ENCODE measurements at regions not wholly inside any gene's neighbourhood (a gene's known extent, or its start where the extent isn't known, plus 50 kb on each side); places are given as distances from the start of the nearest gene placed in this dataset.

DNA sequence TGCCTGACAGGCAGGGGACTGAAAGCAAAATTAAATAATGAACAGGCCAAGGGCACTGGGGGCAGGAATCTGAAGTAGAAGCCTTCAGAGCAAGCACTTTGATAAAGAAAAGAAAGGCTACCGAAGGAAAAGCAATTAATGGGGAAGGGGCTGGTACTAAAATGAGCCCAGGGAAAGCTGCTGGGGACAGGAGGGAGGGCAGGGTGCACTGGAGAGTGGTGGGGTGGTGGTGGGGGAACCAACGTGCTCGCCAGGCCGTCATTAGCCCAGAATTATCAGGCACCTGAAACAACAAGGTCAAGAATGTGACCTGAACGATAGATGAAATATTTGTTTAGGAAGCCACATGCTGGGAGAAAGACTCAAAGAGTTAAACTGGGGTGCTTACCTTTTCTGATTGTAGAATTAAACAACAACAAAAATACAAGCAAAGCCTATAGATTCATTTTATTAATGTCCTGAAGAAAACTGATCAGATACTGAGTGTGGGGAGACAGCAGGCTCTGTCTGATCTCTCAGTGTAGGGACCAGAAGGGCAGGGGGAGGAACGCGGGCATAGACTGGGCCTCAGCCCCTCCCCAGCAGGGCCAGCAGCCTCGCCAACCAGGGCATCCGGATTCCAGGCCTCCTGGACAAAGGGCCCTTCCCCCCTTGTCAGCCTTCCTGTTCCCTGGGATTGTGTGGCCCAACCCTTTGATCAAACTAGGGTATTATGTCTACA lies 239.7 kb upstream of the KLF3 start:
- no peak for DNase-seq

DNA sequence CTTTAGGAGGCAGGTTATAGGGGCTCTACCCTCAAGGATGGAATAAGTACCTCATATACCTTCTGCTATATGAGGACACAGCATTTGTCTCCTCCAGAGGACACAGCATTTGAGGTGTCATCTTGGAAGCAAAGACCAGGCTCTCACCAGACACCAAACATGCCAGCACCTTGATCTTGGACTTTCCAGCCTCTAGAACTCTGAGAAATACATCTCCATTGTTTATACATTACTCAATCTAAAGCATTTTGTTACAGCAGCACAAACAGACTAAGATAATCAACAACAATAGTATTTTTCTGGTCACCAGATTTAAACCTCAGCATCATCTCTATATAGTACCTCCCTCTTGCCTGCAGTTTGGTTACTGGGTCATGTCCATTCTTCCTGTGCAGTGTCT lies 237.5 kb upstream of the KLF3 start:
- DNase-seq: no peak

DNA sequence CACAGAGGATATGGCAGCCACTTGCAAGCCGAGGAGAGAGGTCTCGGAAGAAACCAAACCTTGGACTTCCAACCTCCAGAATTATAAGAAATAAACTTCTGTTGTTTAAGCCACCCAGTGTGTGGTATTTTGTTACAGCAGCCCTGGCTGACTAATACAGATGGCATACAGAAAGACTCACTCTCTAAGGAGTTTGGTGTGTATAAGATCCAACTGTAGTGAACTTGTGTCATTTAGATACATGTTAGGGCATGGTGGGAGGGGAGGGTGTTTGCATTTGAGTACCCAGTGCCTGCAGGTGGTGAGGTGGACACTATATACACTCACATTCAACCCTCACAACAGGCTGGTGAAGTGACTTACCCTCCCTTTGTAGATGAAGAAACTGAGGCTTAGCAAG lies 233.2 kb upstream of the KLF3 start:
- DNase-seq: no peak

DNA sequence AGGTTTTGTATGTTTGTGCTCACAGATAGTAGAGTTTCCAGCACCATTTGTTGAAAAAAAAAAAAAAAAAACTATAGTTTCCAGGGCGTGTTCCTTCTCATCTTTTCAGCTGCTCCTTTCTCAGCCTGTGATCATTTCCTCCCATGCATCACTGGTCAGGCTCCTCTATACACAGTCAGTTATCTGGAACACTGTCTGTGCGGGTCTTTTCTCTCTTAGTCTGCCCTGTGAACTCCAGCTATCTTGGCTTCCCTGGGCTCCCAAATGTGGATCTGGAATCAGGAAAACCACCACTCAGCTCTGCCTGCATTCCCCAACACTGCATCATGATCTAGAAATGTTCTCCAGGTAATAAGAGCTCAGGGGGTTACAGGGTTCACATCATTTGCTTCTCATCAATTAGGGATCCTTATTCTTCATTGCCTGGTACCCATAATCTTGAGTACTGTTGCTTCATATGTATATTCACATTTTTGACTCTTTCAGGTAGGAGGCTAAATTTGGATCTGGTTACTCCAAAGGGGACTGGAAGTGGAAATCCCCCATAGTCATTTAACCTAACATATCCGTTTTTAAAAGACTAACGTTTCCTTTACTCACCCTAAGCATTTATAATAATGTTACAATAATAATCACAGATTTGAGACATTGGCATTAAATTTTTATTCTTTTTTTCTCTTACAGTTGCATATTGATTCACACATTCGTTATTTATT lies 221.8 kb upstream of the KLF3 start:
- DNase-seq: no peak

DNA sequence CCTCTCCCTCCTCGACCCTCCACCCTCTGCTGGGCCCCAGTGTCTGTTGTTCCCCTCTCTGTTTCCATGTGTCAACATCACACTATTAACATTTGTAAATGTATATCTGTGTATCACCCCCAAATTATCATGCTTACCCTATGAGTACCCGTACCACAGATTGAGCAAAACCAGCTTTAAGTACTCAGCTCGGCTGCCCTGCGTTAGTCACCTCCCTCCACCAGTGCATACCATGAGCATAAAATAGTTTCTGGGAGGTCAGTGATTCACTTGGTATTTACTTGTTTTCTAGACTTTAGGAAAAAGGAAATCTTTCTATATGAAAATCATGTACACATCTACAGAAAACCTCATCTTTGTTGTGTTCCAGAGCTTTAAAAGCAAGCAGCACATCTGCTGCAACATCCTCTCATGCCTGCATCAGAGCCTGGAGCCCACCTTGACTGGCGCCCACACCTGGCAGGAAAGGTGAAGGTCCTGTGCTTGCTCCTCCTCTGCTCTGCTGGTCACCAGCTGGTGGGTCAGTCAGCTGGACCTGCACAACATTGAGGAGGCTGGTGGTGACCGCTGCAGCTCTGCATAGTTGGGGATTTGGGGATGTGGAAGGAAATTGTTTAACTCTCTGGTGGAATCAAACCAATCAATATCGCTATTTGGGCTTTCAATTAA lies 214.4 kb upstream of the KLF3 start:
- no peak for DNase-seq

DNA sequence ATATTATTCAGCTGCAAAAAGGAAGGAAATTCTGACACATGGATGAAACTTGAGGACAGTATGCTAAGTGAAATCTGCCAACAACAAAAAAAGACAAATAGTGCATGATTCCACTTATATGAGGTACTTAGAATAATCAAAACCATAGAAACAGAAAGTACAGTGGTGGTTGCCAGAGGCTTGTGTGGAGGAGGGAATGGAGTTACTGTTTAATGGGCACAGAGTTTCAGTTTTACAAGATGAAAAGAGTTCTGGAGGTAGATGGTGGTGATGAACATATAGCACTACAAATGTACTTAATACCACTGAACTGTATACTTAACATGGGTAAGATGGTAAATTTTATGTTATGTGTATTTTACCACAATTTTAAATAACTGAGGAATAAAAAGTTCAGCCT lies 212.0 kb upstream of the KLF3 start:
- no peak for DNase-seq

DNA sequence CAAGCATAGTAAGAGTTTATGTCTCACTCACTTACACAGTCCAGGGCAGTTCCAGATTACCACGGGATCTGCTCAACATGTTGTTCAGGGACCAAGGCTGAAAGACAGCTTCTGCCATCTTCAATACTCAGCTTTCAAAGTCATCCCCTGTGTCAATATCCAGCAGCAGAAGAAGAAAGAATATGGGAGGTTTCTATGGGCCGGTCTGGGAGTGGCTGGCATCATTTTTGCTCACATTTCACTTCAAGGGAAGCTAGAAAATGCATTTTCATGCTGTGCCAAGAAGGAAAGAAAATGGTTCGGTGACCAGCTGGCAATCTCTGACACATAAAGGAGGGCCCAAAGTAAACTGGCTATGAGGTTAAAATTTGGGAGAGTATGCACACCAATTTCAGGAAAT lies 211.5 kb upstream of the KLF3 start:
- DNase-seq: no peak

DNA sequence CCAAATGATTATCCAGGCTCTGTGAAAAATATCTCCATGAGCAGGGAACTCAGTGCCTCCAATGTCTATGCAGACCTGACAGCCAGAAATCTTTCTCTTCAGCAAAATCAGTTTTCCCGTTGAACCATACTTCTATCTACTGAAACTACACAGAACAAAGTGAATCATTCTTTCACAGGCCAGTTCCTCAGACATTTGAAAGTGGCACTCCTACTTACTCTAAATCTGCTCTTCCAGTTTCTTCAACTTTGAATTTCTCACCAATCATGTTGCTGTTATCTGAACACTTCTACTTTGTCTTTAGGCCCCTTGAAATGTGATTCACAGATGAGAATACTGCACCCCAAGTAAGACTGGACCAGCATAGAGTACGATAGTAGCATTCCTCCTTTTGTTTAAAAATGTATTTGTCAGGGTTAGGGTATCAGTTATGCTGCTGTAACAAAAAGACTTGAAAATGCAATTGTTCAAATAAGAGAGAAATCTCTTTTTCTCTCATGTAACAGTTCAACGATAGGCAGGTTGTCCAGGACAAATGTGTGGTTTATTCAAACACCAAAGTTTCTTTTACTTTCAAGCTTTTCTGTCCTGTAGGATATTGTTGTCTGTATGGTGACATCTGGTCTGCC lies 210.6 kb upstream of the KLF3 start:
- DNase-seq: no peak

DNA sequence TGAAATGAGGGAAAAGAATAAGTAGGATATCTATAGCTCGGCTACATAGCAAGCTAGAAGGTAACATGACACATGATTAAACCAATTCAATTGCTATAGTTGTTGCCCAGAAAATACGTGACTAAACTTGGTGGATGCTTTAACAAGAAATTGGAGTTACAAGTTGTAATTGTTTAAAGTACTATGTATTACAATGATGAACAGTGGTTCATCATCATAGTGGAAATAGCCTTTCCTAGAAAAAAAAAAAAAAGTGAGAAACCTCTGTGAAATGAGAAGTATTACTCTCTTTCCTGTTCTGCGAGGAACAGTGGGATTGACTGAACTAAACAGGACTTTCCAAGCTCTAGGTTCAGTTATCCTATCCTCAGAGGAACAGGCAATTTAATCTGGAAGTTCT lies 209.7 kb upstream of the KLF3 start:
- no peak for DNase-seq

DNA sequence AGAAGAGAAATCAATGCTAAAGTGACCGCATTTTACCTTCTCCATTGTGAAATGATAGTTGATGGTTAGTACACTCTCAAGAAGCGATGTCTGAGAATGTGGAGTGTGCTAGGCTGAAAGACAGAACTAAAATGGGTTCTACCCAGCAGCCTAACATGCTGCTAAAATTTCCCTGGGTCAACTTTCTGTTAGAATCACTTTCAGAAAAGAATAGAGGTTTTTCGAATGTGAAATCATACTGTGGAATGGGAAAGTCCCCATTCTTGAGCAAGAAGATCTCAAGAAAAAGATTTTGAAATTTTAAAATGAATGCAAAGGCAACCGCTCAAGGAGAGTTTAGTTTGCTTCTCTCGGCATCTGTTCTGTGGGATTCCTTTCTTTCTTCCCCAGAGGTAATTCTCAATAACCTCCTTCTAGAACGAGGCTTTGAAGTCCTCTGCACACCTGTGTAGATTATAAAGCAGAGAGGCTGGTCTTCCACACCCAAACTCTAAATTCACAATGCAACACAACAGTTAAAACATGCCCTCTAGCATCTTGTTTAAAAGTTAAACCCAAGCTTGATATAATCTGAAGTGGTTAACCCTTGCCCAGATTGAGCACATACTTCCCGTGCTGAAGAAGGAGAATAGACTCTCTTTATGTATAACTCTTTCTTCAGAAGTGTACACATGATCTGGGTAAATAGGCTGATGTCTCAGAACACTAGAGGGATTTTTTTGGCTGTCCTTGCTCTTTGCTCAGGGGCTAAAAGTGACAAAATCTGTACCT lies 208.7 kb upstream of the KLF3 start:
- DNase-seq: no peak

DNA sequence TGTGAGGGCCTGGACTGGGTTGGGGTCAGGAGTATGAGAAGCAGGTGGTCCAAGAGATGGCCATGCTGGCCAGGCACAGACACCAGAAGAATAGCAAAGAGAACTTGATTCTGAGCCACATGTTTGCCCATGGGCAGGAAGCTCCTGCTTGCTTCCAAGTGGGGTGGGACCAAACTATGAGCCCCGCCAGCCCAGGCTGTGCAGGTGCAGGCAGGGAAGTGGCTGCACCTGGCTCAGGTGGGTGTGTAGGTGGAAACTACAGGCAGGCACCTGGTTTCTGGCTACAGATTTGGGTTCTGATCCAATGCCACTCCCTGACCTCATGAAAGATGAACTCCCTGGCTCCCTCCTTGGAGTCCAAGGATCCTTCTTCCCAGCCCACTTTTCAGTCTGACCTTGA lies 207.9 kb upstream of the KLF3 start:
- DNase-seq: no peak

DNA sequence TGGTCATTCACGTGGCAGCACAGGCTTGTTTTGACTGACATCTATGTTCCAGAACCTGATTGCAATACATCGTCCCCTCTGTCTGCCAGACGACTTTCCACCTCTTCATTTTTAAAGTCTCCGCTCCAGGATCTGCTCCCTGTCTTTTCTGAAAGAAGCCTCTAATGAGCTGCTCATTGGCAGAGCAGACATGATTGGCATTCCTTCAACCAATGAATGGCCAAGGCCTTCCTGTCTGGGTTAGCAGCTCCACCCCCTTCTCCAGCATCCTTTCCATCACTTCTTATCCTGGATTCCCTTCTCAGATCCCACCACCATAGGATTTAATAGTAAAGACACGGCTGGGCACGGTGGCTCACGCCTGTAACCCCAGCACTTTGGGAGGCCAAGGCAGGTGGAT lies 202.7 kb upstream of the KLF3 start:
- no peak for DNase-seq

DNA sequence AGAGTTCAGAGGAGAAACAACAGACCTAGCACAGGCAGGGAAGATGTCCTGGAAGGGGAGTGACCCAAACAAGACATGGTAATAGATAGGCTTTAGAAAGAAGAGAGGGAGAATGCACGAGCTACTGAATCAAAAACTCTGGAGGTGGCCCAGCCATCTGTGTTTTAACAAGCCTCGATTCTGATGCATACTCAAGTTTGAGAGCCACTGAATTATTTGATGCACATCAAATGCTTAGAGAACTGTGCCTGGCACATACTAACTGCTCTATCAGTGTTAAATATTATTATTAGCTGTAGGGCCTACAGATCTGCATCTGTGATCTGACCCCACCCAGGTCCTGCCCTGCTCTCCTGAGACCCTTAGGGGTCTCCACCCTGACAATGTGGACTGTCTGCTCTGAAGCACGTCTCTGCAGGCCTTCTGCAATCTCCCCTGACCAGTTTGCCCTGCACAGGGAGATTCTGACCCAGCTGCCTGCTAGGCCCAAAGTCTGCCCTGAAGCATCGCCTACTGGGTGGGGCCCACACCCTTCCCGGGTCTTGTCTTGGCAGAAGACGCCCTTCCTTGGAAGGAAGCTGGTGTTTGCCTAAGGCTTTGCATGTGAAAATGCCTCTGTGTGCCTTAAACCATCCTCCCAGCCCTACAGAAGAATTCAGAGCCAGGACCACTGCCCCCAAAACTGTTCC lies 201.5 kb upstream of the KLF3 start:
- DNase-seq: no peak

DNA sequence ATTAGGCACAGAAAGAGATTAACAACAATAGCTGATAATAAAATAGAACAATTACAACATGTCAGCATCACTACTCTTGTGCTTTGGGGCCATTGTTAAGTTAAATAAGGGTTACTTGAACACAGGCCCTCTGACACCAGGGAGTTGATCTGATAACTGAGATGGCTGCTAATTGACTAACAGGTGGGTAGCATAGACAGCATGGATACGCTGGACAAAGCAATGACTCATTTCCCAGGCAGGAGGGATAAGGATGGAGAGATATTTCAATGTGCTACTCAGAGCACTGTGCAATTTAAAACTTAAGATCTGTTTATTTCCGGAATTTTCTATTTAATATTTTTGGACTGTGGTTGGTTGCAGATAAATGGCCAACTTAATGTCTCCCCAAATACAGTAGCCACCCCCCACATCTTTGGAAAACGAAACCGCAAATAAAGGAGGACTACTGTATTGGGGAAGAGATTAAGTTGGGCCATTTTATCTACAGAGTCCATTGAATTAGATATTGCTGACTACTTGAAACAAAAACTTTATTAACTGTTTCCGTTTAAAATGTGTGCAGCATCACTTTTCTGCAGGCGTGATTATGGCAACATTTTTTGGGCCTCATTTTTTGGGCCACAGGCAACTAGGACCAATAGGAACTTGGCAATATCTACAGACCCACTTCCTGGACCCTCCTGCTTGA lies 200.6 kb upstream of the KLF3 start:
- no peak for DNase-seq

DNA sequence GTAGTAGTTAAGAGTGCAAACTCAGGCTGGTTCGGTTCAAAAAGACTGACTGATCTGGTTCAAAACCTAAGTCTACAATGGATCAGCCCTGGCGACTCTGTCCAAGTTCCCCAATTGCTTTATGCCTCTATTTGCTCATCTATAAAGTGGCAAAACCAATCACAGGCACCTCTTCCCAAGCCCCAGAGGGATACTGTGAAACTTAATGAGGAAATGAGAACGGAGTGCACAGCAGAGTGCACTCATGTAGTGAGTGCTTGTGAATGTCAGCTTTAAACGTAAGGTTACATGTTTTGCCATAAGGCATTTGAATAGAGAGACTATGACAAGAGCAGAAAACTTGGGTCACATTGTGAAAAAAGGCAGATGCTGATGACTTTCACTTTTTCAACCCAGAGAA lies 199.7 kb upstream of the KLF3 start:
- DNase-seq: no peak

DNA sequence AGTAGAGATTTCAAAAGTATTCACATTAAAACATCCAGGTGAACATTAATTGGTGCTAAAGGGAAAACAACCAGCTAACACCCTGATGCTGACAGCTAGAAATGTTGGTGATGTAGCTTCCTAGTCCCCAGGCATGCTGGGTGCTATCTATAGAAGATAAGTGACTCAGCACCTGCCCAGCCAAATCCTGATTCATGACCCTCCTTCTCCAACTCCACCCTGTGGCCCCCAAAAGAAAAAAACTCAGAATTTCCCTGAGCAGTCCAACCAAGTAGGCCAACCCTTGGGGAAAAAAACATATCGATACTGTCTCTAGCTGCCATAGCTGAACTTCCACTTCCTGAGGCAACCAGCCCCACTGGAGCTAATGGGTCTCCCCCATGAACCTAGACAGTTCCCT lies 197.6 kb upstream of the KLF3 start:
- no peak for DNase-seq

DNA sequence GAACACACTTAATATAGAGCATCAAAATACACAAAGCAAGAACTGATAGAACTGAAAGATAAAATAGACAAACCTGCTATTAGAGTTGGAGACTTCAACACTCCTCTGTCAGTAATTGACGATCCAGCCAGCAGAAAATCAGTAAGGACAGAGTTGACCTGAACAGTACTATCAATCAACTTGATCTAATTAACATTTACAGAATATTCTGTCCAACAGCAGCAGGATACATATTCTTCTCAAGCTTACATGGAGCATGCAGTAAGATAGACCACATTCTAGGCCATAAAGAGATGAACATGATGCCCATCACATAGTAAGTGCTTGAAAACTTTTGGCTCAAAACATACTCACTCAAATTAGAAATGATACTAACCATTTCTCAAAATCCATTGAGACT lies 196.7 kb upstream of the KLF3 start:
- DNase-seq: no peak

DNA sequence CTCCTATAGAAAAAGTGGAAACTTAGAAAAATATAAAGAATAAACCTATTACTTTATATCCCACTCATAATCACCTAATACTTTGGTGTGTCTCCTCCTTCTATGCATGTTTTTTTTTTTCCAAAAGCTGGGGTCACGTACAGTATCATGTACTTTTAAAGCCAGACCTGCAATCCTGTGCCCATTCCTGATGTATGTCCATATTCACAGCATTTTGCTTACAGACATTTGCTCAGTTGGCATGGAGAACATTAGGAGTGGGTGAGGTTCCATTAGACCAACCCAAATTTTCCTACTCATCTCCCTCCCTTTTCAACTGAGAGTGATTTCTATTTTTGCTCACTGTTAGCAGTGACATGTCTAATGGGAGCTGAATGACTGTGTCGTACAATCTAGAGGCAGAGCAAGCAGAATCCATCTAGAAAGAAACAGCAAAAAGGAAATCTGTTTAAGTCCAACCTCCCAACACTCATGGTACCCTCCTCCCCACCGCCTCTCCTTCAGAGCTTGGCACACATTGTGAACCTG lies 195.6 kb upstream of the KLF3 start:
- no peak for DNase-seq

DNA sequence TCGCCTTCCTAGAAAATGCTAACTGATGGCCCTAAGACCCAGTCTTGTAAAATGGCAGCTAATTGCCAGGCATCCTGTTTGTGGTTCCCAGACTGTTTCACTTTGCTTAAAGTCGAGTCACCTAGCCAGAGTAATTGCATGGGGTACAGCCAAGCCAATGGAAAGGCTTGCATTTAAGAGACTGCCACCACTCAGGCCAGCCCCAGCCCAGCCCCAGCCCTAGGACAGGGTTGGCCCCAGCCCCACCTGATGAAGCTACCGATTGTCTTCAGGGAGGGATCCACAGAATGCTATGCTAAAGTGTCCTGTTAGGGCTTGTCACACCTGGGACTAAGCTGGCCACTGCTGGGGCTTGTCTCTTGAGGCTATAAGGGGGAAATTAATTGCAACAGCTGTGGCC lies 194.6 kb upstream of the KLF3 start:
- DNase-seq: no peak

DNA sequence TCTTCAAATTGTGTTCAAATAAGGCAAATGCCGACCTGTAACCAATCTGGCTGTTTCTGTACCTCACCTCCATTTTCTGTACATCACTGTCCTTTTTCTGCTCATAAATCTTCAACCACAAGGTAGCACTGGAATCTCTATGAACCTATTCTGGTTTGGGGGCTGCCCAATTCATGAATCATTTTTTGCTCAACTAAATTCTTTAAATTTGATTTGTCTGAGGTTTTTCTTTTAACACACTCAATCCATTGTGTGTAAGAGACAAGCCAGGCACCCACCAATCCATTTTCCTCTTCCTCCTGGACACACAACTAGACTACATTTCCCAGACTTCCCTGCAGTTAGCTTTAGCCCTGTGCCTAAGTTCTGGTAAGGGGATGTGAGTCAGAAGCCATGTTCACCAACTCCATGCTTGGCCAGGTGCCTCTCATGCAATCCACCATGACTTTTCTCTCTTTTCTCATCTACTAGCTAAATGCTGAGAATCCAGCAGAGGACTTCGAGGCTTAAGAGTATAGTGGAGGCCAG lies 193.2 kb upstream of the KLF3 start:
- no peak for DNase-seq

DNA sequence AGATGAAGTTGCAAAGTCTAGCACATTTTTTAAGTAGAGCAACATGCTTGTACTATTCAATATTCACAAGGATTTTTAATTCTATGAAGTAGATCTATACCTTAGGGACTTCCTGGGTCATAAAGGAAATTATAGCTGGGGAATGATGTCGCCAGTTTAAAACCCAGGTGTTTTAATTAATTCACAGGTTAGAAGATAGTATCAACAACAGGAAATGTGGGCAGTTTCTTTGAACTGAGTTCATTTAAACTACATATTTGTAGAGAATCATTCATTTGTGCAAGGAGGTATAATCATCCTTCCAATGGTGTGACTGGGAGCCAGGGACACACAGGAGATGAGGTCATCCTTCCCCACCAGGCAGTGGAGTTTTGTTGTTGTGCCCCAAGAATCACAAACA lies 181.3 kb upstream of the KLF3 start:
- no peak for DNase-seq

Data from hindlimb muscle (tissue), 1 donor.